Liver (tissue), 8 donors: ENCODE measurements at regions not wholly inside any gene's neighbourhood (a gene's known extent, or its start where the extent isn't known, plus 50 kb on each side); places are given as distances from the start of the nearest gene placed in this dataset.

Experiments used
- DNase-seq: peaks from one replicate; pipeline ENCODE4 v3.0.0-alpha.2; 2017; ENCODE audit warnings: low spot score
- H3K27ac ChIP-seq, 2 donors: one replicate each; pipeline ENCODE4 v1.7.0; 2013; ENCODE audit warnings: inconsistent platforms in 2 of 2, low read length in 2 of 2, control low read depth in 1 of 2, low read depth in 1 of 2, mild to moderate bottlenecking in 1 of 2
- H3K27me3 ChIP-seq, 4 donors: one replicate each; pipeline versions ENCODE4 v1.6.1 to v1.7.0; 2013; ENCODE audit warnings: low read length in 3 of 4, inconsistent platforms in 1 of 4, mild to moderate bottlenecking in 1 of 4, moderate library complexity in 1 of 4; ENCODE audit not compliant: control insufficient read depth in 4 of 4, insufficient read depth in 4 of 4
- H3K36me3 ChIP-seq, 4 donors: one replicate each; pipeline versions ENCODE4 v1.6.1 to v1.7.0; 2013; ENCODE audit warnings: low read length in 3 of 4, mild to moderate bottlenecking in 3 of 4, low read depth in 1 of 4, moderate library complexity in 1 of 4; ENCODE audit not compliant: control insufficient read depth in 4 of 4, insufficient read depth in 3 of 4
- H3K4me1 ChIP-seq, 4 donors: one replicate each; pipeline versions ENCODE4 v1.6.1 to v1.7.0; 2013; ENCODE audit warnings: low read length in 3 of 4, mild to moderate bottlenecking in 3 of 4, moderate library complexity in 1 of 4; ENCODE audit not compliant: control insufficient read depth in 4 of 4, insufficient read depth in 4 of 4
- H3K4me3 ChIP-seq, 3 donors: one replicate each; pipeline versions ENCODE4 v1.6.1 to v1.7.0; 2013; ENCODE audit warnings: low read length in 3 of 3, control low read depth in 1 of 3, low read depth in 1 of 3, mild to moderate bottlenecking in 1 of 3
- H3K9ac ChIP-seq, 2 donors: one replicate each; pipeline ENCODE4 v1.7.0; 2013; ENCODE audit warnings: low read length in 2 of 2, mild to moderate bottlenecking in 2 of 2, moderate library complexity in 2 of 2, control low read depth in 1 of 2, low read depth in 1 of 2
- H3K9me3 ChIP-seq, 4 donors: one replicate each; pipeline versions ENCODE4 v1.6.1 to v1.7.0; 2013; ENCODE audit warnings: low read length in 3 of 4; ENCODE audit not compliant: control insufficient read depth in 4 of 4
- EGR1 ChIP-seq, 2 donors: IDR thresholded peaks; 2 replicates each; pipeline ENCODE4 v1.6.1; 2016 to 2018; ENCODE audit warnings: antibody characterized with exemption in 2 of 2, low read depth in 2 of 2
- FOXA1 ChIP-seq: IDR thresholded peaks from 2 replicates; pipeline ENCODE4 v1.6.1; 2016; ENCODE audit warnings: antibody characterized with exemption
- FOXA2 ChIP-seq: IDR thresholded peaks from 2 replicates; pipeline ENCODE4 v1.6.1; 2016; ENCODE audit warnings: antibody characterized with exemption
- GABPA ChIP-seq, 2 donors: IDR thresholded peaks in 1 of 2; conservative IDR thresholded peaks in 1 of 2; 2 replicates each; pipeline ENCODE4 v1.6.1; 2016; ENCODE audit warnings: antibody characterized with exemption in 2 of 2, mild to moderate bottlenecking in 1 of 2, moderate library complexity in 1 of 2
- HNF4A ChIP-seq, 2 donors: conservative IDR thresholded peaks; 2 replicates each; pipeline ENCODE4 v1.6.1; 2016; ENCODE audit warnings: antibody characterized with exemption in 2 of 2, mild to moderate bottlenecking in 2 of 2
- HNF4G ChIP-seq: IDR thresholded peaks from 2 replicates; pipeline ENCODE4 v1.6.1; 2016; ENCODE audit warnings: antibody characterized with exemption
- JUND ChIP-seq, 2 donors: IDR thresholded peaks; 2 replicates each; pipeline ENCODE4 v1.6.1; 2016; ENCODE audit warnings: antibody characterized with exemption in 2 of 2
- NR2F2 ChIP-seq: IDR thresholded peaks from 2 replicates; pipeline ENCODE4 v1.6.1; 2016; ENCODE audit warnings: antibody characterized with exemption
- RAD21 ChIP-seq, 2 donors: IDR thresholded peaks; 2 replicates each; pipeline ENCODE4 v1.6.1; 2016; ENCODE audit warnings: antibody characterized with exemption in 2 of 2, mild to moderate bottlenecking in 2 of 2
- RXRA ChIP-seq, 2 donors: IDR thresholded peaks; 2 replicates each; pipeline ENCODE4 v1.6.1; 2017 to 2018; ENCODE audit warnings: antibody characterized with exemption in 2 of 2, mild to moderate bottlenecking in 1 of 2
- SP1 ChIP-seq: IDR thresholded peaks from 2 replicates; pipeline ENCODE4 v1.6.1; 2018; ENCODE audit warnings: antibody characterized with exemption, mild to moderate bottlenecking
- TAF1 ChIP-seq: conservative IDR thresholded peaks from 2 replicates; pipeline ENCODE4 v1.6.1; 2016; ENCODE audit warnings: antibody characterized with exemption, mild to moderate bottlenecking
- YY1 ChIP-seq: IDR thresholded peaks from 2 replicates; pipeline ENCODE4 v1.6.1; 2016; ENCODE audit warnings: antibody characterized with exemption, mild to moderate bottlenecking
- WGBS: extraction: QIAGEN DNeasy Blood & Tissue Kit; methylation state at CpG from one replicate; pipeline ENCODE4 v1.1.7; 2013; 5-methylcytosine and 5-hydroxymethylcytosine counted together
- TF ChIP-seq, protein P1 (sequence below): IDR thresholded peaks from 2 replicates; pipeline ENCODE4 v1.6.1; 2016; ENCODE audit warnings: antibody characterized with exemption
- TF ChIP-seq, protein P2 (sequence below): IDR thresholded peaks from 2 replicates; pipeline ENCODE4 v1.6.1; 2016; ENCODE audit warnings: antibody characterized with exemption
- TF ChIP-seq, protein P3 (sequence below): fragments of 150-350 bp; IDR thresholded peaks from 2 replicates; pipeline ENCODE4 v1.5.1; 2017; ENCODE audit warnings: improper control_type of control experiment, low read depth, low read length; ENCODE audit not compliant: missing input control
- TF ChIP-seq, protein P4 (sequence below): IDR thresholded peaks from 2 replicates; pipeline ENCODE4 v1.6.1; 2016; ENCODE audit warnings: antibody characterized with exemption, mild to moderate bottlenecking
- TF ChIP-seq, protein P5 (sequence below): IDR thresholded peaks from 2 replicates; pipeline ENCODE4 v1.6.1; 2016; ENCODE audit warnings: antibody characterized with exemption
- donor health status: healthy.
- donor health status: healthy.
- donor health status: healthy.
- donor health status: healthy.
- donor health status: healthy.

DNA sequence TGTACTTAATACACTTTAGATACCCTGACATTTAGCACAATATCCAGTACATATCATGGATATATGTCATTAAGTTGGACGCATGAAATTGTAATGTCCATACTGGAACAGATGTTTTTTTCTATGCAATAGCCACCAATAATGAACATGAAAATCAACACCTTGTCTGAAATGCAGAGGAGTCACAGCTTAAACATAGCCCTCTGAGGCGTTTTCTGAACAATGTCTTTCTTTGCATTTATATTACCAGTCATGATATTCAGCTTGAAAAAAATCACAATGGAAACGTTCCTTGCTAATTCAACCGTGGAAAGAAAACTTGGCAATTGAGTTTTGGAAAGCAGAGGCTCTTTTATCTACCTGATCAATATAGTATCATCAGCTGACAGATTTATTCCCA, 86.7 kb upstream of the COL11A1 start:
- DNase-seq, result no peak
- Histone ChIP-seq H3K4me3 (no peak overlapping the region), H3K9ac (no peak overlapping the region), H3K27ac (no peak overlapping the region), H3K27me3 (no peaks in the 10 kb centered on the region), H3K4me1 (no peaks in the 10 kb centered on the region), H3K9me3 (no peaks in the 10 kb centered on the region), H3K36me3 (no peaks in the 10 kb centered on the region)
- 56% methylated on average over 4 of the region's 4 CpGs for WGBS
- TF ChIP-seq EGR1 (IDR thresholded peaks at IDR 0.05; ENCODE audit: low read depth in 2 of 2), result no peak
- TF ChIP-seq TAF1, result no peak
- TF ChIP-seq FOXA2, result no peak

DNA sequence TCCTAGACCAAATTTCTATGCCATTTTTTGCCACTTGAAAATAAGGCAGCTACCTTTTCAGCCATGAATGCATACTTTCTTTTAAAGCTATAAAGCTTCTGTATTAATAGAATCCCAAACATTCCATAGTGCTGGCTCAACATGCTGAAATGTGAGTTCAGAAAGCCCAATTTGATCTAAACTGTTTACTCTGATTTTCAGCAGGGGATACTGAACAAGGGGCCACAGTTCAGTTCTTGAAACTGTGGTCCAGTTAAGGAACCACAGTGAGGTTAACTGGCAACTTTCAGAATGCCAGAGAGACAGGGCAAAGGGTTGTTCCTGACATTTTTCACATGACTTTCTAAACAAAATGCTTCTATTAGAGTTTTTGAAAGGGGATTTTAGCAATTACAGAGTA, 85.7 kb upstream of the COL11A1 start:
- TF ChIP-seq, protein P1, sequence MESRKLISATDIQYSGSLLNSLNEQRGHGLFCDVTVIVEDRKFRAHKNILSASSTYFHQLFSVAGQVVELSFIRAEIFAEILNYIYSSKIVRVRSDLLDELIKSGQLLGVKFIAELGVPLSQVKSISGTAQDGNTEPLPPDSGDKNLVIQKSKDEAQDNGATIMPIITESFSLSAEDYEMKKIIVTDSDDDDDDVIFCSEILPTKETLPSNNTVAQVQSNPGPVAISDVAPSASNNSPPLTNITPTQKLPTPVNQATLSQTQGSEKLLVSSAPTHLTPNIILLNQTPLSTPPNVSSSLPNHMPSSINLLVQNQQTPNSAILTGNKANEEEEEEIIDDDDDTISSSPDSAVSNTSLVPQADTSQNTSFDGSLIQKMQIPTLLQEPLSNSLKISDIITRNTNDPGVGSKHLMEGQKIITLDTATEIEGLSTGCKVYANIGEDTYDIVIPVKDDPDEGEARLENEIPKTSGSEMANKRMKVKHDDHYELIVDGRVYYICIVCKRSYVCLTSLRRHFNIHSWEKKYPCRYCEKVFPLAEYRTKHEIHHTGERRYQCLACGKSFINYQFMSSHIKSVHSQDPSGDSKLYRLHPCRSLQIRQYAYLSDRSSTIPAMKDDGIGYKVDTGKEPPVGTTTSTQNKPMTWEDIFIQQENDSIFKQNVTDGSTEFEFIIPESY, result no peak
- TF ChIP-seq SP1, result no peak
- TF ChIP-seq, protein P2, sequence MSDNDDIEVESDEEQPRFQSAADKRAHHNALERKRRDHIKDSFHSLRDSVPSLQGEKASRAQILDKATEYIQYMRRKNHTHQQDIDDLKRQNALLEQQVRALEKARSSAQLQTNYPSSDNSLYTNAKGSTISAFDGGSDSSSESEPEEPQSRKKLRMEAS, result no peak
- TF ChIP-seq NR2F2, result no peak
- H3K4me3 ChIP-seq, result no peak overlapping the region

DNA sequence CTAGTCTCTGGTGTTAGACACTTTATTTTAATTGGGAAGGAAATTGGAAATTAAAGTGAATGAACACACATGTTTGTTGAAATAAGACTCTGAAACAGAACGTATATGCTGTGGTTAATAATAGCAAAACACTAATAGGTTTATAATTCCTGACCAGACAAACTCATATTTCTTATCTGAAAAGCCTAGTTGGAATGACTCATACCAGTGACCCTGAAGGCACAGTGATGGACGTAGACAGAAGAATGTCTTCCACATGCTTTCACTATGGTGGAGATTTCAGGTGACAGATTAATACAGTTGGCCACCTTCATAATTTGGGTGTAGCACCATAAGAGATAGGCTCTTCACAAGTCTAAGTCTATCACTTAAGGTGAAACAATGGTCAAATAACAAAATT, 83.0 kb upstream of the COL11A1 start:
- no peak overlapping the region for H3K4me3 ChIP-seq

More for the DNA sequence above, 85.7 kb upstream of the COL11A1 start:
- no peak overlapping the region for H3K27ac ChIP-seq
- no peaks in the 10 kb centered on the region for H3K36me3 ChIP-seq
- H3K27me3 ChIP-seq, result no peaks in the 10 kb centered on the region
- DNase-seq, result no peak
- no peaks in the 10 kb centered on the region for H3K9me3 ChIP-seq
- no peaks in the 10 kb centered on the region for H3K4me1 ChIP-seq
- H3K9ac ChIP-seq, result no peak overlapping the region

More for the DNA sequence above, 83.0 kb upstream of the COL11A1 start:
- Histone ChIP-seq H3K4me1 (no peaks in the 10 kb centered on the region), H3K27me3 (no peaks in the 10 kb centered on the region), H3K9me3 (no peaks in the 10 kb centered on the region), H3K9ac (no peak overlapping the region), H3K27ac (no peak overlapping the region), H3K36me3 (no peaks in the 10 kb centered on the region)
- no peak for DNase-seq
- WGBS, result 44% methylated on average over 2 of the region's 2 CpGs
- no peak for TF ChIP-seq SP1
- TF ChIP-seq, protein P3, sequence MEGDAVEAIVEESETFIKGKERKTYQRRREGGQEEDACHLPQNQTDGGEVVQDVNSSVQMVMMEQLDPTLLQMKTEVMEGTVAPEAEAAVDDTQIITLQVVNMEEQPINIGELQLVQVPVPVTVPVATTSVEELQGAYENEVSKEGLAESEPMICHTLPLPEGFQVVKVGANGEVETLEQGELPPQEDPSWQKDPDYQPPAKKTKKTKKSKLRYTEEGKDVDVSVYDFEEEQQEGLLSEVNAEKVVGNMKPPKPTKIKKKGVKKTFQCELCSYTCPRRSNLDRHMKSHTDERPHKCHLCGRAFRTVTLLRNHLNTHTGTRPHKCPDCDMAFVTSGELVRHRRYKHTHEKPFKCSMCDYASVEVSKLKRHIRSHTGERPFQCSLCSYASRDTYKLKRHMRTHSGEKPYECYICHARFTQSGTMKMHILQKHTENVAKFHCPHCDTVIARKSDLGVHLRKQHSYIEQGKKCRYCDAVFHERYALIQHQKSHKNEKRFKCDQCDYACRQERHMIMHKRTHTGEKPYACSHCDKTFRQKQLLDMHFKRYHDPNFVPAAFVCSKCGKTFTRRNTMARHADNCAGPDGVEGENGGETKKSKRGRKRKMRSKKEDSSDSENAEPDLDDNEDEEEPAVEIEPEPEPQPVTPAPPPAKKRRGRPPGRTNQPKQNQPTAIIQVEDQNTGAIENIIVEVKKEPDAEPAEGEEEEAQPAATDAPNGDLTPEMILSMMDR, result no peak
- TF ChIP-seq, protein P4, sequence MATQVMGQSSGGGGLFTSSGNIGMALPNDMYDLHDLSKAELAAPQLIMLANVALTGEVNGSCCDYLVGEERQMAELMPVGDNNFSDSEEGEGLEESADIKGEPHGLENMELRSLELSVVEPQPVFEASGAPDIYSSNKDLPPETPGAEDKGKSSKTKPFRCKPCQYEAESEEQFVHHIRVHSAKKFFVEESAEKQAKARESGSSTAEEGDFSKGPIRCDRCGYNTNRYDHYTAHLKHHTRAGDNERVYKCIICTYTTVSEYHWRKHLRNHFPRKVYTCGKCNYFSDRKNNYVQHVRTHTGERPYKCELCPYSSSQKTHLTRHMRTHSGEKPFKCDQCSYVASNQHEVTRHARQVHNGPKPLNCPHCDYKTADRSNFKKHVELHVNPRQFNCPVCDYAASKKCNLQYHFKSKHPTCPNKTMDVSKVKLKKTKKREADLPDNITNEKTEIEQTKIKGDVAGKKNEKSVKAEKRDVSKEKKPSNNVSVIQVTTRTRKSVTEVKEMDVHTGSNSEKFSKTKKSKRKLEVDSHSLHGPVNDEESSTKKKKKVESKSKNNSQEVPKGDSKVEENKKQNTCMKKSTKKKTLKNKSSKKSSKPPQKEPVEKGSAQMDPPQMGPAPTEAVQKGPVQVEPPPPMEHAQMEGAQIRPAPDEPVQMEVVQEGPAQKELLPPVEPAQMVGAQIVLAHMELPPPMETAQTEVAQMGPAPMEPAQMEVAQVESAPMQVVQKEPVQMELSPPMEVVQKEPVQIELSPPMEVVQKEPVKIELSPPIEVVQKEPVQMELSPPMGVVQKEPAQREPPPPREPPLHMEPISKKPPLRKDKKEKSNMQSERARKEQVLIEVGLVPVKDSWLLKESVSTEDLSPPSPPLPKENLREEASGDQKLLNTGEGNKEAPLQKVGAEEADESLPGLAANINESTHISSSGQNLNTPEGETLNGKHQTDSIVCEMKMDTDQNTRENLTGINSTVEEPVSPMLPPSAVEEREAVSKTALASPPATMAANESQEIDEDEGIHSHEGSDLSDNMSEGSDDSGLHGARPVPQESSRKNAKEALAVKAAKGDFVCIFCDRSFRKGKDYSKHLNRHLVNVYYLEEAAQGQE, result no peak
- no peak for TF ChIP-seq JUND (IDR thresholded peaks at IDR 0.05)
- no peak for TF ChIP-seq FOXA1
- no peak for TF ChIP-seq RXRA (IDR thresholded peaks at IDR 0.05)
- no peak for TF ChIP-seq HNF4A (conservative IDR thresholded peaks at IDR 0.05)
- no peak for TF ChIP-seq TAF1
- TF ChIP-seq RAD21 (IDR thresholded peaks at IDR 0.05), result no peak
- no peak for TF ChIP-seq GABPA (IDR thresholded peaks at IDR 0.05 in 1 of 2, conservative IDR thresholded peaks at IDR 0.05 in 1 of 2)
- no peak for TF ChIP-seq HNF4G
- TF ChIP-seq, protein P1, result no peak
- TF ChIP-seq, protein P2, result no peak
- no peak for TF ChIP-seq EGR1 (IDR thresholded peaks at IDR 0.05; ENCODE audit: low read depth in 2 of 2)
- TF ChIP-seq, protein P5, sequence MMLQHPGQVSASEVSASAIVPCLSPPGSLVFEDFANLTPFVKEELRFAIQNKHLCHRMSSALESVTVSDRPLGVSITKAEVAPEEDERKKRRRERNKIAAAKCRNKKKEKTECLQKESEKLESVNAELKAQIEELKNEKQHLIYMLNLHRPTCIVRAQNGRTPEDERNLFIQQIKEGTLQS, result no peak
- TF ChIP-seq YY1, result no peak
- no peak for TF ChIP-seq NR2F2
- no peak for TF ChIP-seq FOXA2
